H9 (cell line): ENCODE measurements at regions not wholly inside any gene's neighbourhood (a gene's known extent, or its start where the extent isn't known, plus 50 kb on each side); places are given as distances from the start of the nearest gene placed in this dataset.

Source experiments
- DNase-seq: peaks from one replicate; pipeline ENCODE4 v3.0.0-alpha.2; 2017
- H2AFZ ChIP-seq: one replicate; pipeline ENCODE4 v1.6.1; 2013; ENCODE audit warnings: mild to moderate bottlenecking, low read length, control low read depth, moderate library complexity
- H2AK5ac ChIP-seq: 2 replicates; pipeline ENCODE4 v1.6.1; 2013; ENCODE audit warnings: low read length, control low read depth, mixed read lengths; ENCODE audit not compliant: insufficient read length
- H2BK120ac ChIP-seq: one replicate; pipeline ENCODE4 v1.6.1; 2013; ENCODE audit warnings: low read depth, mild to moderate bottlenecking, low read length, control low read depth, inconsistent platforms; ENCODE audit not compliant: poor library complexity, severe bottlenecking
- H2BK12ac ChIP-seq: 2 replicates; pipeline ENCODE4 v1.6.1; 2013; ENCODE audit warnings: low read length, control low read depth, mixed read lengths, low read depth; ENCODE audit not compliant: insufficient read length
- H2BK15ac ChIP-seq: 2 replicates; pipeline ENCODE4 v1.6.1; 2013; ENCODE audit warnings: low read depth, low read length, control low read depth
- H2BK20ac ChIP-seq: one replicate; pipeline ENCODE4 v1.6.1; 2013; ENCODE audit warnings: low read depth, mild to moderate bottlenecking, low read length, control low read depth, inconsistent platforms; ENCODE audit not compliant: poor library complexity, severe bottlenecking
- H2BK5ac ChIP-seq: 2 replicates; pipeline ENCODE4 v1.6.1; 2013; ENCODE audit warnings: low read length, control low read depth, mixed read lengths; ENCODE audit not compliant: insufficient read length
- H3K14ac ChIP-seq: 2 replicates; pipeline ENCODE4 v1.6.1; 2013; ENCODE audit warnings: low read length, control low read depth; ENCODE audit not compliant: insufficient read depth
- H3K18ac ChIP-seq: 2 replicates; pipeline ENCODE4 v1.6.1; 2013; ENCODE audit warnings: low read depth, mild to moderate bottlenecking, mixed read lengths, low read length, control low read depth; ENCODE audit not compliant: insufficient read length
- H3K23ac ChIP-seq: 2 replicates; pipeline ENCODE4 v1.6.1; 2013; ENCODE audit warnings: low read length, control low read depth, mixed read lengths, low read depth; ENCODE audit not compliant: insufficient read length
- H3K23me2 ChIP-seq: 2 replicates; pipeline ENCODE4 v1.6.1; 2013; ENCODE audit warnings: low read depth, mild to moderate bottlenecking, mixed read lengths, low read length, control low read depth; ENCODE audit not compliant: insufficient read length, poor library complexity, severe bottlenecking
- H3K27ac ChIP-seq: 2 replicates; pipeline ENCODE4 v1.5.1; 2013; ENCODE audit warnings: low read length, control low read depth, mixed read lengths, low read depth; ENCODE audit not compliant: insufficient read length
- H3K27me3 ChIP-seq: 2 replicates; pipeline ENCODE4 v1.6.1; 2013; ENCODE audit warnings: low read length, control low read depth, inconsistent platforms; ENCODE audit not compliant: insufficient read depth
- H3K4ac ChIP-seq: 2 replicates; pipeline ENCODE4 v1.6.1; 2013; ENCODE audit warnings: low read depth, mild to moderate bottlenecking, control low read depth, inconsistent platforms, low read length, moderate library complexity
- H3K4me1 ChIP-seq: 2 replicates; pipeline ENCODE4 v1.6.1; 2013; ENCODE audit warnings: low read length, control low read depth, inconsistent platforms; ENCODE audit not compliant: insufficient read depth
- H3K4me2 ChIP-seq: 2 replicates; pipeline ENCODE4 v1.6.1; 2013; ENCODE audit warnings: low read length, control low read depth, mixed read lengths; ENCODE audit not compliant: insufficient read length, insufficient read depth
- H3K56ac ChIP-seq: 2 replicates; pipeline ENCODE4 v1.6.1; 2013; ENCODE audit warnings: low read depth, mild to moderate bottlenecking, mixed read lengths, low read length, control low read depth; ENCODE audit not compliant: insufficient read length
- H3K79me1 ChIP-seq: 2 replicates; pipeline ENCODE4 v1.6.1; 2013; ENCODE audit warnings: low read depth, mild to moderate bottlenecking, moderate library complexity, low read length, control low read depth, inconsistent platforms; ENCODE audit not compliant: insufficient read depth, poor library complexity, severe bottlenecking
- H3K79me2 ChIP-seq: 2 replicates; pipeline ENCODE4 v1.6.1; 2013; ENCODE audit warnings: low read length, control low read depth, inconsistent platforms; ENCODE audit not compliant: insufficient read depth
- H3K9ac ChIP-seq: 2 replicates; pipeline ENCODE4 v1.6.1; 2013; ENCODE audit warnings: low read length, control low read depth, mixed read lengths; ENCODE audit not compliant: insufficient read length; ENCODE audit errors: extremely low read depth
- H3K9me3 ChIP-seq: one replicate; pipeline ENCODE4 v1.6.1; 2013; ENCODE audit warnings: low read depth, low read length, inconsistent platforms; ENCODE audit not compliant: control insufficient read depth
- H3T11ph ChIP-seq: one replicate; pipeline ENCODE4 v1.6.1; 2013; ENCODE audit warnings: mild to moderate bottlenecking, low read length, control low read depth, inconsistent platforms
- H4K20me1 ChIP-seq: one replicate; pipeline ENCODE4 v1.6.1; 2013; ENCODE audit not compliant: control insufficient read depth, insufficient read length, insufficient read depth
- H4K5ac ChIP-seq: 2 replicates; pipeline ENCODE4 v1.6.1; 2013; ENCODE audit warnings: low read depth, mild to moderate bottlenecking, mixed read lengths, low read length, control low read depth; ENCODE audit not compliant: insufficient read length
- H4K8ac ChIP-seq: replicated peaks from 2 replicates; pipeline ENCODE4 v1.6.1; 2013; ENCODE audit warnings: low read length, control low read depth, mixed read lengths, low read depth; ENCODE audit not compliant: insufficient read length
- H4K91ac ChIP-seq: 2 replicates; pipeline ENCODE4 v1.6.1; 2013; ENCODE audit warnings: low read depth, mild to moderate bottlenecking, moderate library complexity, mixed read lengths, low read length, control low read depth; ENCODE audit not compliant: insufficient read length
- H3K27ac Mint-ChIP-seq, 3 experiments: 2 replicates in 2 of 3; 3 replicates in 1 of 3; pipeline ENCODE4 v1.8.0; 2020 to 2021; ENCODE audit warnings: mixed read lengths in 3 of 3, mild to moderate bottlenecking in 1 of 3, moderate library complexity in 1 of 3
- H3K27me3 Mint-ChIP-seq: 2 replicates; pipeline ENCODE4 v1.8.0; 2021; ENCODE audit warnings: low read depth, mild to moderate bottlenecking, moderate library complexity, mixed read lengths
- H3K36me3 Mint-ChIP-seq, 3 experiments: 2 replicates in 2 of 3; 3 replicates in 1 of 3; pipeline ENCODE4 v1.8.0; 2020 to 2021; ENCODE audit warnings: low read depth in 3 of 3, mixed read lengths in 3 of 3; ENCODE audit not compliant: insufficient read depth in 1 of 3
- H3K4me1 Mint-ChIP-seq, 2 experiments: 2 replicates each; pipeline ENCODE4 v1.8.0; 2020; ENCODE audit warnings: mixed read lengths in 2 of 2
- H3K4me3 Mint-ChIP-seq, 2 experiments: 2 replicates in 1 of 2; 3 replicates in 1 of 2; pipeline ENCODE4 v1.8.0; 2020 to 2021; ENCODE audit warnings: mild to moderate bottlenecking in 2 of 2, mixed read lengths in 2 of 2, moderate library complexity in 1 of 2
- H3K9me3 Mint-ChIP-seq, 2 experiments: 2 replicates in 1 of 2; 3 replicates in 1 of 2; pipeline ENCODE4 v1.8.0; 2020; ENCODE audit warnings: mild to moderate bottlenecking in 2 of 2, mixed read lengths in 2 of 2, moderate library complexity in 1 of 2
- WGBS: extraction: QIAGEN DNeasy Blood & Tissue Kit; methylation state at CpG from one replicate; pipeline ENCODE4 v1.1.7; 2013; ENCODE audit warnings: missing lambda C conversion rate, low lambda C conversion rate, mixed read lengths; ENCODE audit not compliant: insufficient read length; ENCODE audit errors: extremely low coverage; 5-methylcytosine and 5-hydroxymethylcytosine counted together
- TF ChIP-seq, protein P1 (sequence below): fragments of 200-600 bp; sonication (generic); conservative IDR thresholded peaks from 3 replicates; pipeline ENCODE4 v1.8.0; 2021; ENCODE audit warnings: antibody characterized with exemption, mild to moderate bottlenecking

DNA sequence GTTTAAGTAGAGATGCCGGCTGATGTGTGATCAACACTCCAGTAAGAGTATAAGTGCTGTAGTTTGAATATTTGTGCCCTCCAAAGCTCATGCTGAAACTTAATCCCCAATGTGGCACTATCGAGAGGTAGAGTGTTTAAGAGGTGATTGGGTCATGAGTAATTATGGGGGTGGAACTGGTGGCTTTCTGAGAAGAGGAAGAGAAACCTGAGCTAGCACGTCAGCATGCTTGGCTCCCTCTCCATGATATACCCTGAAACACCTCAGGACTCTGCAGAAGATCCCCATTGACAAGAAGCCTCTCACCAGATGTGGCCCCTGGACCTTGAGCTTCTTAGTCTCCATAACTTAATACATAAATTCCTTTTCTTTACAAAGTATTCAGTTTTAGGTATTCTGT lies 584.8 kb downstream of the TSN start:
- TF ChIP-seq, protein P1, sequence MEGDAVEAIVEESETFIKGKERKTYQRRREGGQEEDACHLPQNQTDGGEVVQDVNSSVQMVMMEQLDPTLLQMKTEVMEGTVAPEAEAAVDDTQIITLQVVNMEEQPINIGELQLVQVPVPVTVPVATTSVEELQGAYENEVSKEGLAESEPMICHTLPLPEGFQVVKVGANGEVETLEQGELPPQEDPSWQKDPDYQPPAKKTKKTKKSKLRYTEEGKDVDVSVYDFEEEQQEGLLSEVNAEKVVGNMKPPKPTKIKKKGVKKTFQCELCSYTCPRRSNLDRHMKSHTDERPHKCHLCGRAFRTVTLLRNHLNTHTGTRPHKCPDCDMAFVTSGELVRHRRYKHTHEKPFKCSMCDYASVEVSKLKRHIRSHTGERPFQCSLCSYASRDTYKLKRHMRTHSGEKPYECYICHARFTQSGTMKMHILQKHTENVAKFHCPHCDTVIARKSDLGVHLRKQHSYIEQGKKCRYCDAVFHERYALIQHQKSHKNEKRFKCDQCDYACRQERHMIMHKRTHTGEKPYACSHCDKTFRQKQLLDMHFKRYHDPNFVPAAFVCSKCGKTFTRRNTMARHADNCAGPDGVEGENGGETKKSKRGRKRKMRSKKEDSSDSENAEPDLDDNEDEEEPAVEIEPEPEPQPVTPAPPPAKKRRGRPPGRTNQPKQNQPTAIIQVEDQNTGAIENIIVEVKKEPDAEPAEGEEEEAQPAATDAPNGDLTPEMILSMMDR = no peak
- Histone ChIP-seq H3T11ph (no peak overlapping the region), H3K4me1 (no peaks in the 10 kb centered on the region), H3K9ac (no peak overlapping the region), H2BK120ac (no peak overlapping the region), H2AFZ (no peak overlapping the region), H2BK5ac (no peak overlapping the region), H3K56ac (no peak overlapping the region), H3K9me3 (no peaks in the 10 kb centered on the region), H2BK20ac (no peak overlapping the region), H4K20me1 (no peaks in the 10 kb centered on the region), H3K27ac (no peak overlapping the region), H3K4ac (no peak overlapping the region), H3K14ac (no peak overlapping the region), H3K23me2 (no peaks in the 10 kb centered on the region), H3K18ac (no peak overlapping the region), H3K79me1 (no peaks in the 10 kb centered on the region), H4K5ac (no peak overlapping the region), H4K91ac (no peak overlapping the region), H4K8ac (no peak overlapping the region), H3K79me2 (no peaks in the 10 kb centered on the region), H3K4me2 (no peak overlapping the region), H3K23ac (no peak overlapping the region), H3K27me3 (no peaks in the 10 kb centered on the region), H2BK12ac (no peak overlapping the region), H2BK15ac (no peak overlapping the region), H2AK5ac (no peak overlapping the region)
- H3K4me3 Mint-ChIP-seq = no peak overlapping the region
- no CpG with 5 or more reads among the region's 3 CpGs for WGBS
- no peak for DNase-seq
- no peak overlapping the region for H3K27ac Mint-ChIP-seq
- no peaks in the 10 kb centered on the region for H3K9me3 Mint-ChIP-seq
- no peaks in the 10 kb centered on the region for H3K4me1 Mint-ChIP-seq
- no peaks in the 10 kb centered on the region for H3K36me3 Mint-ChIP-seq
- no peaks in the 10 kb centered on the region for H3K27me3 Mint-ChIP-seq
